Endothelial cell of umbilical vein (primary cell): ENCODE measurements at regions not wholly inside any gene's neighbourhood (a gene's known extent, or its start where the extent isn't known, plus 50 kb on each side); places are given as distances from the start of the nearest gene placed in this dataset.

Source experiments
- BruUV-seq: library from RNA; stranded (reverse); fragments of 400-500 nt; replicated peaks from 2 replicates; lab custom pipeline; 2021; lab: Mats Ljungman, UMichigan
- CTCF ChIA-PET: fragments of 300-600, 350-600 bp; sonication (Branson Sonifier 250); formaldehyde crosslinking; loops from one replicate; lab custom pipeline; 2021; ENCODE audit warnings: antibody characterized with exemption, inconsistent platforms; lab: Charles Lee
- POLR2A ChIA-PET: fragments of 300-600, 350-600 bp; sonication (Branson Sonifier 250); formaldehyde crosslinking; loops from one replicate; lab custom pipeline; 2021; ENCODE audit warnings: antibody characterized with exemption, inconsistent platforms; lab: Charles Lee
- DNase-seq: peaks from one replicate; pipeline ENCODE4 v3.0.0-alpha.2; 2011; ENCODE audit warnings: low read depth, low spot score
- FAIRE-seq: peaks from 2 replicates; lab custom pipeline; 2011; peaks lifted over from hg19 to GRCh38; lab: Jason Lieb, UNC
- H2AFZ ChIP-seq: 2 replicates; pipeline ENCODE4 v1.6.0; 2012; ENCODE audit warnings: low read depth, low read length, control low read depth, inconsistent platforms
- H3K27ac ChIP-seq: 2 replicates; pipeline ENCODE4 v1.5.1; 2011; ENCODE audit warnings: low read depth, mild to moderate bottlenecking, control low read depth, low read length, moderate library complexity; ENCODE audit not compliant: insufficient read depth
- H3K27me3 ChIP-seq, 2 experiments: 2 replicates each; pipeline versions ENCODE4 v1.6.0 to v1.6.1; 2011; ENCODE audit warnings: low read length in 2 of 2, mixed read lengths in 1 of 2; ENCODE audit not compliant: control insufficient read depth in 2 of 2, insufficient read depth in 2 of 2
- H3K36me3 ChIP-seq, 2 experiments: 2 replicates in 1 of 2; 3 replicates in 1 of 2; pipeline ENCODE4 v1.5.1; 2011; ENCODE audit warnings: low read length in 2 of 2, mild to moderate bottlenecking in 1 of 2, moderate library complexity in 1 of 2; ENCODE audit not compliant: control insufficient read depth in 2 of 2, insufficient read depth in 2 of 2; ENCODE audit errors: extremely low read depth in 1 of 2
- H3K4me1 ChIP-seq: 3 replicates; pipeline ENCODE4 v1.5.1; 2011; ENCODE audit warnings: mild to moderate bottlenecking, low read length; ENCODE audit not compliant: control insufficient read depth, insufficient read depth; ENCODE audit errors: extremely low read depth
- H3K4me2 ChIP-seq: 2 replicates; pipeline ENCODE4 v1.6.1; 2011; ENCODE audit warnings: low read length, control low read depth, mixed read lengths; ENCODE audit not compliant: insufficient read depth
- H3K4me3 ChIP-seq, 3 experiments: fragments of 200-600 bp in 1 of 3; sonication (generic), shearing (Covaris generic) in 1 of 3; replicated peaks in 1 of 3; 2 replicates each; pipeline ENCODE4 v1.5.1; 2011 to 2016; ENCODE audit warnings: control low read depth in 3 of 3, low read length in 3 of 3, mild to moderate bottlenecking in 2 of 3, inconsistent platforms in 1 of 3, low read depth in 1 of 3, moderate library complexity in 1 of 3; ENCODE audit not compliant: insufficient read depth in 1 of 3
- H3K79me2 ChIP-seq: 2 replicates; pipeline ENCODE4 v1.6.0; 2012; ENCODE audit warnings: low read length, inconsistent platforms; ENCODE audit not compliant: control insufficient read depth, insufficient read depth
- H3K9ac ChIP-seq: replicated peaks from 2 replicates; pipeline ENCODE3; 2011; ENCODE audit warnings: low read length, control low read depth; ENCODE audit not compliant: insufficient read depth; ENCODE audit errors: extremely low read depth
- H3K9me1 ChIP-seq: replicated peaks from 3 replicates; pipeline ENCODE4 v1.6.0; 2011; ENCODE audit warnings: mild to moderate bottlenecking, low read length; ENCODE audit not compliant: control insufficient read depth, insufficient read depth; ENCODE audit errors: extremely low read depth
- H3K9me3 ChIP-seq: replicated peaks from 2 replicates; pipeline ENCODE4 v1.5.1; 2012; ENCODE audit warnings: low read length, inconsistent platforms; ENCODE audit not compliant: control insufficient read depth, insufficient read depth
- H4K20me1 ChIP-seq: replicated peaks from 2 replicates; pipeline ENCODE3; 2011; ENCODE audit warnings: mild to moderate bottlenecking, low read length; ENCODE audit not compliant: control insufficient read depth, insufficient read depth; ENCODE audit errors: extremely low read depth
- CTCF ChIP-seq, 2 donors: IDR thresholded peaks; 1 replicate in 1 of 2; 2 replicates in 1 of 2; pipeline ENCODE4 v1.5.1; 2011; ENCODE audit warnings: low read length in 2 of 2, mild to moderate bottlenecking in 2 of 2, moderate library complexity in 2 of 2, control low read depth in 1 of 2, inconsistent platforms in 1 of 2, low read depth in 1 of 2; ENCODE audit not compliant: insufficient read depth in 1 of 2; ENCODE audit errors: extremely low read depth in 1 of 2
- EZH2 ChIP-seq: IDR thresholded peaks from 2 replicates; pipeline ENCODE4 v1.6.1; 2012; ENCODE audit warnings: borderline replicate concordance, low read depth, mild to moderate bottlenecking, moderate library complexity, low read length, inconsistent platforms; ENCODE audit not compliant: severe bottlenecking
- FOS ChIP-seq: IDR thresholded peaks from 2 replicates; pipeline ENCODE4 v1.6.1; 2011; ENCODE audit warnings: mild to moderate bottlenecking, low read length, moderate library complexity, borderline replicate concordance; ENCODE audit not compliant: insufficient read depth
- GATA2 ChIP-seq: IDR thresholded peaks from 2 replicates; pipeline ENCODE4 v1.7.0; 2011; ENCODE audit warnings: low read depth, mild to moderate bottlenecking, moderate library complexity, mixed read lengths, low read length; ENCODE audit not compliant: insufficient read length, insufficient read depth
- JUN ChIP-seq: IDR thresholded peaks from 2 replicates; pipeline ENCODE4 v1.6.1; 2011; ENCODE audit warnings: borderline replicate concordance, low read depth; ENCODE audit not compliant: insufficient read length, insufficient read depth
- MAX ChIP-seq: IDR thresholded peaks from 2 replicates; pipeline ENCODE4 v1.6.1; 2011; ENCODE audit not compliant: insufficient read depth, insufficient read length
- MYC ChIP-seq: IDR thresholded peaks from one replicate; pipeline ENCODE4 v1.6.1; 2011; ENCODE audit warnings: mild to moderate bottlenecking, low read depth, low read length
- POLR2A ChIP-seq: IDR thresholded peaks from 2 replicates; pipeline ENCODE4 v1.6.1; 2012; ENCODE audit warnings: low read depth, mild to moderate bottlenecking, control low read depth, low read length
- POLR2AphosphoS5 ChIP-seq: IDR thresholded peaks from 2 replicates; pipeline ENCODE4 v1.6.1; 2012; ENCODE audit warnings: low read depth, mild to moderate bottlenecking, control low read depth, low read length, moderate library complexity; ENCODE audit not compliant: insufficient read depth
- dilution Hi-C: fragments of 300-500 bp; cut with MboI; formaldehyde crosslinking; loops from one replicate; pipeline ENCODE4 v1.15.0; 2019; ENCODE audit warnings: low sequenced_read_pairs; ENCODE audit not compliant: extremely low pct_ligation_motif_present
- intact Hi-C: fragments of 100-400 bp; cut with micrococcal nuclease; formaldehyde crosslinking; loops from one replicate; pipeline ENCODE4 v1.10.0; 2022

GRCh38 chr7:76126632-76127031 lies 75.1 kb upstream of the SRRM3 start:
- no peak overlapping the region for H3K4me2 ChIP-seq
- TF ChIP-seq CTCF (IDR thresholded peaks at IDR 0.05; ENCODE audit: extremely low read depth in 1 of 2, insufficient read depth in 1 of 2, low read depth in 1 of 2, low read length in 2 of 2) (no peak), POLR2A (no peak), MYC (no peak), POLR2AphosphoS5 (no peak)
- no TSS peak for BruUV-seq
- no peaks in the 10 kb centered on the region for H3K9me3 ChIP-seq
- H3K4me3 ChIP-seq = no peak overlapping the region
- CTCF ChIA-PET = interaction anchor here (0.8 kb wide), 1 partner anchor 58 kb away, joined by 3 read pairs; no protein-coding TSS in a partner anchor
- no peaks in the 10 kb centered on the region for H3K27me3 ChIP-seq
- dilution Hi-C loops (no loop called here), intact Hi-C loops (no loop called here)
- POLR2A ChIA-PET = no interaction called here
- H3K79me2 ChIP-seq = no peaks in the 10 kb centered on the region
- peaks cover 6% of the 10 kb centered on the region for H3K4me1 ChIP-seq
- FAIRE-seq = no peak
- no peaks in the 10 kb centered on the region for H4K20me1 ChIP-seq
- no peak overlapping the region for H3K27ac ChIP-seq
- DNase-seq = no peak
- H3K9ac ChIP-seq = no peak overlapping the region
- H3K36me3 ChIP-seq = no peaks in the 10 kb centered on the region
- H3K9me1 ChIP-seq = no peaks in the 10 kb centered on the region
- H2AFZ ChIP-seq = no peak overlapping the region

GRCh38 chr7:76129366-76129765 lies 72.3 kb upstream of the SRRM3 start:
- Histone ChIP-seq H3K4me1 (no peaks in the 10 kb centered on the region), H3K9me1 (no peaks in the 10 kb centered on the region), H3K4me3 (no peak overlapping the region), H3K4me2 (no peak overlapping the region), H4K20me1 (no peaks in the 10 kb centered on the region), H3K9ac (no peak overlapping the region), H3K79me2 (no peaks in the 10 kb centered on the region), H3K27ac (no peak overlapping the region), H3K36me3 (no peaks in the 10 kb centered on the region), H3K27me3 (peaks cover 0 to 4% of the 10 kb centered on the region in 2 experiments), H2AFZ (no peak overlapping the region), H3K9me3 (no peaks in the 10 kb centered on the region)
- intact Hi-C loops = no loop called here
- POLR2A ChIA-PET = no interaction called here
- FAIRE-seq = no peak
- dilution Hi-C loops = no loop called here
- BruUV-seq = no TSS peak
- DNase-seq = no peak
- no peak for TF ChIP-seq FOS
- TF ChIP-seq POLR2AphosphoS5 = no peak
- TF ChIP-seq GATA2 = no peak
- TF ChIP-seq MYC = no peak
- no peak for TF ChIP-seq POLR2A
- no peak for TF ChIP-seq JUN
- no peak for TF ChIP-seq MAX
- no peak for TF ChIP-seq EZH2
- TF ChIP-seq CTCF (IDR thresholded peaks at IDR 0.05; ENCODE audit: extremely low read depth in 1 of 2, insufficient read depth in 1 of 2, low read depth in 1 of 2, low read length in 2 of 2) = no peak
- CTCF ChIA-PET = interaction anchor here (1.0 to 7.5 kb wide), 9 partner anchors 30 to 263 kb away, joined by 3 to 63 read pairs (median 8); partner anchors contain the start of genes MDH2 and STYXL1
